SK-N-SH (cell line): ENCODE measurements at regions not wholly inside any gene's neighbourhood (a gene's known extent, or its start where the extent isn't known, plus 50 kb on each side); places are given as distances from the start of the nearest gene placed in this dataset.

Experiments used
- CTCF ChIA-PET: fragments of 300-600, 350-600 bp; formaldehyde crosslinking; extraction: SDS; loops from one replicate; lab custom pipeline; 2021; lab: Yijun Ruan, JAX
- POLR2A ChIA-PET: fragments of 350-600 bp; sonication (Branson Sonifier 250); formaldehyde crosslinking; extraction: SDS; loops from one replicate; lab custom pipeline; 2020; ENCODE audit warnings: antibody characterized with exemption, inconsistent platforms; lab: Yijun Ruan, JAX
- DNase-seq: peaks from one replicate; pipeline ENCODE4 v3.0.0; 2012
- H2AFZ ChIP-seq: fragments of 200-600 bp; sonication (generic); 2 replicates; pipeline ENCODE4 v1.8.1; 2016; ENCODE audit warnings: antibody characterized with exemption, mild to moderate bottlenecking, low read depth
- H3F3A ChIP-seq: fragments of 200-600 bp; sonication (generic); replicated peaks from 2 replicates; pipeline ENCODE3; 2016; ENCODE audit warnings: antibody characterized with exemption, mild to moderate bottlenecking; ENCODE audit not compliant: insufficient read depth
- H3K27ac ChIP-seq, 2 experiments: fragments of 200-500 bp in 1 of 2; fragments of 200-600 bp in 1 of 2; sonication (Bioruptor generic) in 1 of 2; sonication (generic), shearing (Covaris generic) in 1 of 2; 2 replicates each; pipeline versions ENCODE4 v1.5.1 to v1.6.1; 2014 to 2016; ENCODE audit warnings: low read depth in 2 of 2, inconsistent platforms in 1 of 2, low read length in 1 of 2, mild to moderate bottlenecking in 1 of 2, mixed read lengths in 1 of 2
- H3K27me3 ChIP-seq: fragments of 200-600 bp; sonication (generic), shearing (Covaris generic); 2 replicates; pipeline ENCODE4 v1.6.1; 2016; ENCODE audit warnings: mixed run types; ENCODE audit not compliant: insufficient read depth
- H3K36me3 ChIP-seq, 2 experiments: fragments of 200-500 bp in 1 of 2; fragments of 200-600 bp in 1 of 2; sonication (Bioruptor generic) in 1 of 2; sonication (generic) in 1 of 2; replicated peaks in 1 of 2; 2 replicates each; pipeline versions ENCODE3 to v1.5.1; 2014 to 2016; ENCODE audit warnings: low read length in 1 of 2, mild to moderate bottlenecking in 1 of 2; ENCODE audit not compliant: insufficient read depth in 2 of 2, control insufficient read depth in 1 of 2
- H3K4me1 ChIP-seq, 2 experiments: fragments of 200-500 bp in 1 of 2; fragments of 200-600 bp in 1 of 2; sonication (Bioruptor generic) in 1 of 2; sonication (generic), shearing (Covaris generic) in 1 of 2; 2 replicates each; pipeline versions ENCODE4 v1.5.1 to v1.6.1; 2014 to 2016; ENCODE audit warnings: low read depth in 1 of 2, low read length in 1 of 2, mixed run types in 1 of 2; ENCODE audit not compliant: insufficient read depth in 2 of 2, control insufficient read depth in 1 of 2
- H3K4me2 ChIP-seq: fragments of 200-600 bp; sonication (generic), shearing (Covaris generic); 2 replicates; pipeline ENCODE4 v1.6.1; 2017; ENCODE audit warnings: mixed run types
- H3K4me3 ChIP-seq, 2 experiments: fragments of 200-500 bp in 1 of 2; fragments of 200-600 bp in 1 of 2; sonication (Bioruptor generic) in 1 of 2; sonication (generic), shearing (Covaris generic) in 1 of 2; 2 replicates each; pipeline versions ENCODE4 v1.5.1 to v1.8.1; 2014 to 2016; ENCODE audit warnings: low read depth in 2 of 2, inconsistent platforms in 1 of 2, low read length in 1 of 2, mild to moderate bottlenecking in 1 of 2, mixed read lengths in 1 of 2, moderate library complexity in 1 of 2
- H3K79me2 ChIP-seq: fragments of 200-600 bp; sonication (generic); 2 replicates; pipeline ENCODE4 v1.8.1; 2017; ENCODE audit warnings: mild to moderate bottlenecking; ENCODE audit not compliant: insufficient read depth
- H3K9ac ChIP-seq: fragments of 200-600 bp; sonication (generic); 2 replicates; pipeline ENCODE4 v1.6.1; 2017; ENCODE audit warnings: mixed run types
- H3K9me2 ChIP-seq: fragments of 200-600 bp; sonication (generic); 2 replicates; pipeline ENCODE4 v1.6.1; 2017; ENCODE audit warnings: mixed run types
- H3K9me3 ChIP-seq: fragments of 200-600 bp; sonication (generic); 2 replicates; pipeline ENCODE4 v1.6.1; 2017; ENCODE audit warnings: mixed run types, mild to moderate bottlenecking, moderate library complexity
- H4K20me1 ChIP-seq: fragments of 200-600 bp; sonication (generic); 2 replicates; pipeline ENCODE4 v1.6.1; 2017; ENCODE audit warnings: mild to moderate bottlenecking, mixed run types; ENCODE audit not compliant: insufficient read depth
- EP300 ChIP-seq, 2 experiments: IDR thresholded peaks; 2 replicates each; pipeline versions ENCODE4 v1.4.0 to v1.6.1; 2012; ENCODE audit warnings: borderline replicate concordance in 1 of 2, low read depth in 1 of 2, low read length in 1 of 2
- EZH2phosphoT487 ChIP-seq: fragments of 200-600 bp; sonication (generic); IDR thresholded peaks from 2 replicates; pipeline ENCODE4 v1.6.1; 2017; ENCODE audit warnings: low read depth, mixed run types, mild to moderate bottlenecking, antibody characterized with exemption, moderate library complexity, borderline replicate concordance
- FOSL2 ChIP-seq: IDR thresholded peaks from 2 replicates; pipeline ENCODE4 v1.4.0; 2012; ENCODE audit warnings: low read depth, mild to moderate bottlenecking, moderate library complexity, borderline replicate concordance
- FOXJ3 ChIP-seq: sonication (generic); formaldehyde crosslinking; IDR thresholded peaks from 2 replicates; pipeline ENCODE4 v1.5.1; 2020; ENCODE audit warnings: mild to moderate bottlenecking, missing genetic modification reagents
- FOXM1 ChIP-seq: IDR thresholded peaks from 2 replicates; pipeline ENCODE4 v1.4.0; 2012; ENCODE audit warnings: low read depth, mild to moderate bottlenecking
- MAX ChIP-seq: IDR thresholded peaks from 2 replicates; pipeline ENCODE4 v1.4.0; 2012; ENCODE audit warnings: low read depth
- NFIC ChIP-seq: IDR thresholded peaks from 2 replicates; pipeline ENCODE4 v1.4.0; 2012; ENCODE audit warnings: borderline replicate concordance
- POLR2AphosphoS5 ChIP-seq: IDR thresholded peaks from 2 replicates; pipeline ENCODE4 v1.6.1; 2012; ENCODE audit warnings: low read depth, low read length
- RXRA ChIP-seq: IDR thresholded peaks from 2 replicates; pipeline ENCODE4 v1.4.0; 2012; ENCODE audit warnings: low read depth, mild to moderate bottlenecking, borderline replicate concordance
- SMC3 ChIP-seq: IDR thresholded peaks from 2 replicates; pipeline ENCODE4 v1.6.1; 2012; ENCODE audit warnings: low read depth, low read length, improper control_type of control experiment
- TAF1 ChIP-seq: IDR thresholded peaks from 2 replicates; pipeline ENCODE4 v1.6.1; 2012; ENCODE audit warnings: low read depth, mild to moderate bottlenecking, low read length, moderate library complexity, borderline replicate concordance
- TCF12 ChIP-seq: IDR thresholded peaks from 2 replicates; pipeline ENCODE4 v1.4.0; 2012
- TEAD4 ChIP-seq: IDR thresholded peaks from 2 replicates; pipeline ENCODE4 v1.4.0; 2012; ENCODE audit warnings: mild to moderate bottlenecking, borderline replicate concordance; ENCODE audit not compliant: insufficient read depth
- USF1 ChIP-seq: IDR thresholded peaks from 2 replicates; pipeline ENCODE4 v1.4.0; 2012; ENCODE audit warnings: low read depth, borderline replicate concordance
- YY1 ChIP-seq: IDR thresholded peaks from 2 replicates; pipeline ENCODE4 v1.4.0; 2012; ENCODE audit warnings: low read depth, mild to moderate bottlenecking
- ZBTB33 ChIP-seq: IDR thresholded peaks from 2 replicates; pipeline ENCODE4 v1.4.0; 2012; ENCODE audit warnings: low read depth, borderline replicate concordance
- WGBS: methylation state at CpG from one replicate; pipeline ENCODE4 v1.1.6; 2017; ENCODE audit warnings: low lambda C conversion rate; 5-methylcytosine and 5-hydroxymethylcytosine counted together
- TF ChIP-seq, protein P1 (sequence below): IDR thresholded peaks from 2 replicates; pipeline ENCODE4 v1.6.1; 2012; ENCODE audit warnings: mild to moderate bottlenecking, low read depth, low read length, moderate library complexity

GRCh38 chr4:178453057-178453456 is 1010.8 kb upstream of the AGA start:
- no peaks in the 10 kb centered on the region for H3K36me3 ChIP-seq
- no peak overlapping the region for H3K9ac ChIP-seq
- no peaks in the 10 kb centered on the region for H4K20me1 ChIP-seq
- H3F3A ChIP-seq, result peaks cover 2% of the 10 kb centered on the region
- ChIA-PET CTCF (interaction anchor here (0.9 kb wide), 1 partner anchor 11 kb away, joined by 3 read pairs; no protein-coding TSS in a partner anchor), POLR2A (no interaction called here)
- no peak for DNase-seq
- WGBS, result 0% methylated on average over 4 of the region's 4 CpGs
- no peak overlapping the region for H3K27ac ChIP-seq
- H3K9me3 ChIP-seq, result no peaks in the 10 kb centered on the region
- no peaks in the 10 kb centered on the region for H3K4me1 ChIP-seq
- no peaks in the 10 kb centered on the region for H3K79me2 ChIP-seq
- no peak overlapping the region for H2AFZ ChIP-seq
- peak overlapping the region in 1 of 2 experiments; percentile 7; a peak in 1 of 4 replicates for H3K4me3 ChIP-seq
- TF ChIP-seq TCF12 (no peak), FOXM1 (no peak), TEAD4 (no peak), MAX (no peak), FOXJ3 (CRISPR knock-in tag) (no peak), NFIC (no peak), POLR2AphosphoS5 (no peak), SMC3 (no peak), RXRA (no peak), EP300 (IDR thresholded peaks at IDR 0.05; ENCODE audit: borderline replicate concordance in 1 of 2, low read depth in 1 of 2, low read length in 1 of 2) (no peak)
- TF ChIP-seq, protein P1, sequence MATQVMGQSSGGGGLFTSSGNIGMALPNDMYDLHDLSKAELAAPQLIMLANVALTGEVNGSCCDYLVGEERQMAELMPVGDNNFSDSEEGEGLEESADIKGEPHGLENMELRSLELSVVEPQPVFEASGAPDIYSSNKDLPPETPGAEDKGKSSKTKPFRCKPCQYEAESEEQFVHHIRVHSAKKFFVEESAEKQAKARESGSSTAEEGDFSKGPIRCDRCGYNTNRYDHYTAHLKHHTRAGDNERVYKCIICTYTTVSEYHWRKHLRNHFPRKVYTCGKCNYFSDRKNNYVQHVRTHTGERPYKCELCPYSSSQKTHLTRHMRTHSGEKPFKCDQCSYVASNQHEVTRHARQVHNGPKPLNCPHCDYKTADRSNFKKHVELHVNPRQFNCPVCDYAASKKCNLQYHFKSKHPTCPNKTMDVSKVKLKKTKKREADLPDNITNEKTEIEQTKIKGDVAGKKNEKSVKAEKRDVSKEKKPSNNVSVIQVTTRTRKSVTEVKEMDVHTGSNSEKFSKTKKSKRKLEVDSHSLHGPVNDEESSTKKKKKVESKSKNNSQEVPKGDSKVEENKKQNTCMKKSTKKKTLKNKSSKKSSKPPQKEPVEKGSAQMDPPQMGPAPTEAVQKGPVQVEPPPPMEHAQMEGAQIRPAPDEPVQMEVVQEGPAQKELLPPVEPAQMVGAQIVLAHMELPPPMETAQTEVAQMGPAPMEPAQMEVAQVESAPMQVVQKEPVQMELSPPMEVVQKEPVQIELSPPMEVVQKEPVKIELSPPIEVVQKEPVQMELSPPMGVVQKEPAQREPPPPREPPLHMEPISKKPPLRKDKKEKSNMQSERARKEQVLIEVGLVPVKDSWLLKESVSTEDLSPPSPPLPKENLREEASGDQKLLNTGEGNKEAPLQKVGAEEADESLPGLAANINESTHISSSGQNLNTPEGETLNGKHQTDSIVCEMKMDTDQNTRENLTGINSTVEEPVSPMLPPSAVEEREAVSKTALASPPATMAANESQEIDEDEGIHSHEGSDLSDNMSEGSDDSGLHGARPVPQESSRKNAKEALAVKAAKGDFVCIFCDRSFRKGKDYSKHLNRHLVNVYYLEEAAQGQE, result no peak
- TF ChIP-seq, all 33 proteins: peak for 0
- H3K27me3 ChIP-seq, result no peaks in the 10 kb centered on the region
- H3K9me2 ChIP-seq, result no peaks in the 10 kb centered on the region
- H3K4me2 ChIP-seq, result peak overlapping the region; percentile 55; the same call in 1 of the 2 replicates

DNA sequence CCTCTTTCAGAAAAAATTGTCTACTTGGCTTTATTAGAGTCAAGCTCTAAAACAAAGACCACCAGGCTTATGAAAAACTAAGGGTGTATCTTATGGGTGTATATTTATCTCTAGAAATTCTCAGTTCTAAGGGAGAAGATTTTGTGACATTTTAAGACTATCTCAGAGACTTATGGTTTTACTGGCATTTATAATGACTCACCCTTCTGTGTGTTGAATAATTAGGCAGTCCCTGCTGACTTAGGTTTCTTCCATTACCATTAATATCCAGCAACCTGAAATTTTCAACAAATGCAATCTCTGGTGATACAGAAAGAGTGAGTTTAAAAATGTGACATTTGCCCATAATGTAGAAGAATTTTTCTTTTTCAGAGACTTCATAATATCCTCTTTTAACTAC is 1015.0 kb upstream of the AGA start:
- POLR2A ChIA-PET, result no interaction called here
- TF ChIP-seq EZH2phosphoT487, result no peak
- TF ChIP-seq YY1, result no peak
- no peak for TF ChIP-seq USF1
- no peak for TF ChIP-seq TEAD4
- TF ChIP-seq TCF12, result no peak
- TF ChIP-seq, protein P1, result no peak
- no peak for TF ChIP-seq TAF1
- no peak for TF ChIP-seq FOSL2
- no peak for TF ChIP-seq ZBTB33
- TF ChIP-seq MAX, result no peak

More for the DNA sequence above, 1015.0 kb upstream of the AGA start:
- Histone ChIP-seq H3K9ac (no peak overlapping the region), H3K4me3 (no peak overlapping the region), H3K4me2 (no peak overlapping the region), H2AFZ (no peak overlapping the region), H3K9me3 (no peaks in the 10 kb centered on the region), H3K27me3 (no peaks in the 10 kb centered on the region), H3K9me2 (no peaks in the 10 kb centered on the region), H4K20me1 (no peaks in the 10 kb centered on the region), H3K27ac (no peak overlapping the region), H3K4me1 (no peaks in the 10 kb centered on the region), H3F3A (peaks cover 2% of the 10 kb centered on the region), H3K36me3 (no peaks in the 10 kb centered on the region), H3K79me2 (no peaks in the 10 kb centered on the region)
- DNase-seq, result no peak
- CTCF ChIA-PET, result no interaction called here
